ENCODE measurements at regions not wholly inside any gene's neighbourhood (a gene's known extent, or its start where the extent isn't known, plus 50 kb on each side); places are given as distances from the start of the nearest gene placed in this dataset.

GRCh38 chr13:31875134-31875533 lies 135.8 kb downstream of the RXFP2 start:
- no peak for TF ChIP-seq CTCF (IDR thresholded peaks at IDR 0.05)
- TF ChIP-seq EZH2 (IDR thresholded peaks at IDR 0.05), result no peak
